ENCODE measurements at regions not wholly inside any gene's neighbourhood (a gene's known extent, or its start where the extent isn't known, plus 50 kb on each side); places are given as distances from the start of the nearest gene placed in this dataset.

DNA sequence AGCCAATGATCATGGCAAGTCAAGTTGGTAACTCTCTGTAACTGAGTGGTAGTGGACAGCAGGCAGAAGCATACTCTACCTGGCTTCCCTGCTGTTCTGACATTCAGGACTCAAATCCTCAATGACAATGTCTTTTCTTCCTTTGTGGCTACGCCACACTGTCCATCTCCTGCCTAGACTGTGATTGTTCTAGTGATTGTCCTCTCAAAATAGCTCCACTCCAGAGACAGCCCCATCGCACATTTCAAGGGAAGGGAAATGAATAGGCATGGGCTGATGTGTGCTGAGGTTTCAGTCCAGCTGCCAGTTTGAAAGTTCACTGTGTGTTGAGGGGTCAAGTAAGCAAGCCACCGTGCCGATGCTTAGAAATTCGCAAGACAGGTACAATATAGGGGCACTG lies 227.0 kb upstream of the WWC1 start:
- Histone ChIP-seq H3K36me3 (ENCODE audit: control insufficient read depth in 4 of 4, insufficient read depth in 3 of 4, low read depth in 1 of 4, low read length in 3 of 4) (no peaks in the 10 kb centered on the region), H3K27me3 (ENCODE audit: control insufficient read depth in 4 of 4, insufficient read depth in 4 of 4, low read length in 3 of 4) (no peaks in the 10 kb centered on the region), H3K9ac (ENCODE audit: low read depth in 1 of 2, low read length in 2 of 2) (no peak overlapping the region), H3K27ac (ENCODE audit: low read depth in 1 of 2, low read length in 2 of 2) (no peak overlapping the region), H3K4me1 (ENCODE audit: control insufficient read depth in 4 of 4, insufficient read depth in 4 of 4, low read length in 3 of 4) (no peaks in the 10 kb centered on the region), H3K9me3 (ENCODE audit: control insufficient read depth in 4 of 4, low read length in 3 of 4) (no peaks in the 10 kb centered on the region), H3K4me3 (ENCODE audit: low read depth in 1 of 3, low read length in 3 of 3) (no peak overlapping the region)
- no peak for DNase-seq (ENCODE audit: low spot score)
- WGBS: 77% methylated on average over 5 of the region's 5 CpGs
- TF ChIP-seq FOXA2 (IDR thresholded peaks at IDR 0.05) (no peak), RAD21 (IDR thresholded peaks at IDR 0.05) (no peak), TAF1 (conservative IDR thresholded peaks at IDR 0.05) (no peak), YY1 (IDR thresholded peaks at IDR 0.05) (no peak), JUND (IDR thresholded peaks at IDR 0.05) (no peak), RXRA (IDR thresholded peaks at IDR 0.05) (no peak), HNF4A (conservative IDR thresholded peaks at IDR 0.05) (no peak), EGR1 (IDR thresholded peaks at IDR 0.05; ENCODE audit: low read depth in 2 of 2) (no peak), NR2F2 (IDR thresholded peaks at IDR 0.05) (no peak), FOXA1 (IDR thresholded peaks at IDR 0.05) (no peak), SP1 (IDR thresholded peaks at IDR 0.05) (no peak), GABPA (IDR thresholded peaks at IDR 0.05 in 1 of 2, conservative IDR thresholded peaks at IDR 0.05 in 1 of 2) (no peak)
- TF ChIP-seq, protein P1, sequence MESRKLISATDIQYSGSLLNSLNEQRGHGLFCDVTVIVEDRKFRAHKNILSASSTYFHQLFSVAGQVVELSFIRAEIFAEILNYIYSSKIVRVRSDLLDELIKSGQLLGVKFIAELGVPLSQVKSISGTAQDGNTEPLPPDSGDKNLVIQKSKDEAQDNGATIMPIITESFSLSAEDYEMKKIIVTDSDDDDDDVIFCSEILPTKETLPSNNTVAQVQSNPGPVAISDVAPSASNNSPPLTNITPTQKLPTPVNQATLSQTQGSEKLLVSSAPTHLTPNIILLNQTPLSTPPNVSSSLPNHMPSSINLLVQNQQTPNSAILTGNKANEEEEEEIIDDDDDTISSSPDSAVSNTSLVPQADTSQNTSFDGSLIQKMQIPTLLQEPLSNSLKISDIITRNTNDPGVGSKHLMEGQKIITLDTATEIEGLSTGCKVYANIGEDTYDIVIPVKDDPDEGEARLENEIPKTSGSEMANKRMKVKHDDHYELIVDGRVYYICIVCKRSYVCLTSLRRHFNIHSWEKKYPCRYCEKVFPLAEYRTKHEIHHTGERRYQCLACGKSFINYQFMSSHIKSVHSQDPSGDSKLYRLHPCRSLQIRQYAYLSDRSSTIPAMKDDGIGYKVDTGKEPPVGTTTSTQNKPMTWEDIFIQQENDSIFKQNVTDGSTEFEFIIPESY (IDR thresholded peaks at IDR 0.05): no peak
- TF ChIP-seq, protein P2, sequence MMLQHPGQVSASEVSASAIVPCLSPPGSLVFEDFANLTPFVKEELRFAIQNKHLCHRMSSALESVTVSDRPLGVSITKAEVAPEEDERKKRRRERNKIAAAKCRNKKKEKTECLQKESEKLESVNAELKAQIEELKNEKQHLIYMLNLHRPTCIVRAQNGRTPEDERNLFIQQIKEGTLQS (IDR thresholded peaks at IDR 0.05): no peak
- TF ChIP-seq, protein P3, sequence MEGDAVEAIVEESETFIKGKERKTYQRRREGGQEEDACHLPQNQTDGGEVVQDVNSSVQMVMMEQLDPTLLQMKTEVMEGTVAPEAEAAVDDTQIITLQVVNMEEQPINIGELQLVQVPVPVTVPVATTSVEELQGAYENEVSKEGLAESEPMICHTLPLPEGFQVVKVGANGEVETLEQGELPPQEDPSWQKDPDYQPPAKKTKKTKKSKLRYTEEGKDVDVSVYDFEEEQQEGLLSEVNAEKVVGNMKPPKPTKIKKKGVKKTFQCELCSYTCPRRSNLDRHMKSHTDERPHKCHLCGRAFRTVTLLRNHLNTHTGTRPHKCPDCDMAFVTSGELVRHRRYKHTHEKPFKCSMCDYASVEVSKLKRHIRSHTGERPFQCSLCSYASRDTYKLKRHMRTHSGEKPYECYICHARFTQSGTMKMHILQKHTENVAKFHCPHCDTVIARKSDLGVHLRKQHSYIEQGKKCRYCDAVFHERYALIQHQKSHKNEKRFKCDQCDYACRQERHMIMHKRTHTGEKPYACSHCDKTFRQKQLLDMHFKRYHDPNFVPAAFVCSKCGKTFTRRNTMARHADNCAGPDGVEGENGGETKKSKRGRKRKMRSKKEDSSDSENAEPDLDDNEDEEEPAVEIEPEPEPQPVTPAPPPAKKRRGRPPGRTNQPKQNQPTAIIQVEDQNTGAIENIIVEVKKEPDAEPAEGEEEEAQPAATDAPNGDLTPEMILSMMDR (IDR thresholded peaks at IDR 0.05; ENCODE audit: low read depth, low read length, missing input control): no peak

DNA sequence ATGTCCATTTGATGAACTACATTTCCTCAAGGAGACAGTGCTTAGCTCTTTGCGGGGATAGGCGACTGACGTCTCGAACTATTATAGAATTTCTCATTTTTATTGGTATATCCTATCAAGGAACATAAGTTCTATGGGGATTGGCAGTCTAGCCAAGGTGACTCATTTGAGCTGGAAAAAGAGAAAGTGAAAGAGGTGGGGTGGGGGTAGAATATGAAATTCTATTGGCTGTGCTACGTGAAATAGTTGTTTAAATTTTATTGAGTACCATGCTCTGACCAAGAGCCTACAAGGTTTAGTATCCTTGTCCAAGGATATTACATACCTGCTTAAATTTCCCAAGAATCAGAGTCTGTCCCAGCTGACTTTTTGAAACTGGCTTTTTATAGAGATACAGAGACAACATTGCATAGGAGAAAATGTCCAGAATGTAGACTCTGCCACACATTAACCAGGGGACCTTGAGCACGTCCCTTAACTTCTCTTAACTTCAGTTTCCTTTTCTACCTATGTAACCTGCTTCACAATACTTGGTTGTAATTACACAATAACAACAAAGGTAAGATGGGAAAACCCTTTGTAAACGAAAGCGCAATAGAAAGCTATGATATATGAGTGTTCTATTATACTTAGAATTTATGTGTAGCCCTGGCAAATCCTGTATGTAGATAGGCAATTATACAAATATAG lies 226.4 kb upstream of the WWC1 start:
- Histone ChIP-seq H3K4me3 (ENCODE audit: low read depth in 1 of 3, low read length in 3 of 3) (no peak overlapping the region), H3K27ac (ENCODE audit: low read depth in 1 of 2, low read length in 2 of 2) (no peak overlapping the region), H3K27me3 (ENCODE audit: control insufficient read depth in 4 of 4, insufficient read depth in 4 of 4, low read length in 3 of 4) (no peaks in the 10 kb centered on the region), H3K9ac (ENCODE audit: low read depth in 1 of 2, low read length in 2 of 2) (no peak overlapping the region), H3K4me1 (ENCODE audit: control insufficient read depth in 4 of 4, insufficient read depth in 4 of 4, low read length in 3 of 4) (no peaks in the 10 kb centered on the region), H3K9me3 (ENCODE audit: control insufficient read depth in 4 of 4, low read length in 3 of 4) (no peaks in the 10 kb centered on the region), H3K36me3 (ENCODE audit: control insufficient read depth in 4 of 4, insufficient read depth in 3 of 4, low read depth in 1 of 4, low read length in 3 of 4) (no peaks in the 10 kb centered on the region)
- no peak for DNase-seq (ENCODE audit: low spot score)
- no peak for TF ChIP-seq TAF1 (conservative IDR thresholded peaks at IDR 0.05)
- no peak for TF ChIP-seq NR2F2 (IDR thresholded peaks at IDR 0.05)
- TF ChIP-seq, protein P3 (IDR thresholded peaks at IDR 0.05; ENCODE audit: low read depth, low read length, missing input control): no peak
- TF ChIP-seq SP1 (IDR thresholded peaks at IDR 0.05): no peak
- TF ChIP-seq HNF4G (IDR thresholded peaks at IDR 0.05): no peak
- no peak for TF ChIP-seq GABPA (IDR thresholded peaks at IDR 0.05 in 1 of 2, conservative IDR thresholded peaks at IDR 0.05 in 1 of 2)
- TF ChIP-seq RXRA (IDR thresholded peaks at IDR 0.05): no peak
- TF ChIP-seq FOXA2 (IDR thresholded peaks at IDR 0.05): no peak
- TF ChIP-seq HNF4A (conservative IDR thresholded peaks at IDR 0.05): no peak
- TF ChIP-seq, protein P2 (IDR thresholded peaks at IDR 0.05): no peak
- no peak for TF ChIP-seq JUND (IDR thresholded peaks at IDR 0.05)
- WGBS: 77% methylated on average over 8 of the region's 8 CpGs

All from liver (tissue), 8 donors.